Keratinocyte (primary cell): ENCODE measurements at regions not wholly inside any gene's neighbourhood (a gene's known extent, or its start where the extent isn't known, plus 50 kb on each side); places are given as distances from the start of the nearest gene placed in this dataset.
A peak's percentile ranks its signal among the peaks of the same experiment; 100 is the strongest.

Source experiments
- DNase-seq: peaks from one replicate; pipeline ENCODE4 v3.0.0-alpha.2; 2011; ENCODE audit warnings: low read depth, missing footprints, low spot score
- FAIRE-seq: peaks from 2 replicates; lab custom pipeline; 2011; peaks lifted over from hg19 to GRCh38; lab: Jason Lieb, UNC
- H2AFZ ChIP-seq: 2 replicates; pipeline ENCODE4 v1.6.0; 2012; ENCODE audit warnings: low read length, control low read depth, inconsistent platforms; ENCODE audit not compliant: control insufficient read depth
- H3K27ac ChIP-seq: 2 replicates; pipeline ENCODE4 v1.5.1; 2011; ENCODE audit warnings: low read length; ENCODE audit not compliant: control insufficient read depth, insufficient read depth
- H3K27me3 ChIP-seq: 3 replicates; pipeline ENCODE4 v1.6.0; 2011; ENCODE audit warnings: low read length; ENCODE audit not compliant: control insufficient read depth, insufficient read depth; ENCODE audit errors: extremely low read depth
- H3K36me3 ChIP-seq, 2 experiments: 2 replicates in 1 of 2; 3 replicates in 1 of 2; pipeline ENCODE4 v1.5.1; 2011; ENCODE audit warnings: low read length in 2 of 2, mild to moderate bottlenecking in 1 of 2; ENCODE audit not compliant: control insufficient read depth in 2 of 2, insufficient read depth in 2 of 2; ENCODE audit errors: extremely low read depth in 1 of 2
- H3K4me1 ChIP-seq: 3 replicates; pipeline ENCODE4 v1.5.1; 2011; ENCODE audit warnings: low read length; ENCODE audit not compliant: control insufficient read depth, insufficient read depth; ENCODE audit errors: extremely low read depth
- H3K4me2 ChIP-seq: 3 replicates; pipeline ENCODE4 v1.6.0; 2011; ENCODE audit warnings: low read depth, low read length; ENCODE audit not compliant: control insufficient read depth, insufficient read depth; ENCODE audit errors: extremely low read depth
- H3K4me3 ChIP-seq, 3 experiments: fragments of 200-600 bp in 1 of 3; sonication (generic) in 1 of 3; 2 replicates in 2 of 3; 3 replicates in 1 of 3; pipeline ENCODE4 v1.5.1; 2011 to 2016; ENCODE audit warnings: low read length in 3 of 3, mild to moderate bottlenecking in 3 of 3, control low read depth in 2 of 3, inconsistent platforms in 1 of 3, low read depth in 1 of 3, mixed read lengths in 1 of 3, mixed run types in 1 of 3, moderate library complexity in 1 of 3; ENCODE audit not compliant: control insufficient read depth in 2 of 3, insufficient read depth in 2 of 3; ENCODE audit errors: extremely low read depth in 1 of 3
- H3K79me2 ChIP-seq: 2 replicates; pipeline ENCODE4 v1.6.0; 2012; ENCODE audit warnings: low read length; ENCODE audit not compliant: control insufficient read depth, insufficient read depth
- H3K9ac ChIP-seq: 3 replicates; pipeline ENCODE4 v1.6.0; 2011; ENCODE audit warnings: low read length; ENCODE audit not compliant: control insufficient read depth, insufficient read depth; ENCODE audit errors: extremely low read depth
- H3K9me1 ChIP-seq: 3 replicates; pipeline ENCODE4 v1.6.0; 2011; ENCODE audit warnings: low read length; ENCODE audit not compliant: control insufficient read depth, insufficient read depth; ENCODE audit errors: extremely low read depth
- H3K9me3 ChIP-seq: 2 replicates; pipeline ENCODE4 v1.5.1; 2012; ENCODE audit warnings: low read depth, low read length; ENCODE audit not compliant: control insufficient read depth
- H4K20me1 ChIP-seq: 3 replicates; pipeline ENCODE4 v1.6.0; 2011; ENCODE audit warnings: low read length; ENCODE audit not compliant: control insufficient read depth, insufficient read depth; ENCODE audit errors: extremely low read depth
- EZH2 ChIP-seq: IDR thresholded peaks from one replicate; pipeline ENCODE4 v1.6.1; 2012; ENCODE audit warnings: inconsistent platforms, mild to moderate bottlenecking, low read length, moderate library complexity
- dilution Hi-C: fragments of 300-500 bp; cut with MboI; formaldehyde crosslinking; loops from one replicate; pipeline ENCODE4 v1.7.0; 2020; ENCODE audit warnings: low sequenced_read_pairs; ENCODE audit not compliant: extremely low pct_ligation_motif_present
- TF ChIP-seq, protein P1 (sequence below), 3 experiments: IDR thresholded peaks in 1 of 3; conservative IDR thresholded peaks in 1 of 3; optimal IDR thresholded peaks in 1 of 3; 2 replicates in 2 of 3; 3 replicates in 1 of 3; pipeline versions ENCODE3 to v1.5.1; 2011; ENCODE audit warnings: low read length in 3 of 3, mild to moderate bottlenecking in 3 of 3, moderate library complexity in 2 of 3, control low read depth in 1 of 3, inconsistent platforms in 1 of 3; ENCODE audit not compliant: insufficient read depth in 2 of 3; ENCODE audit errors: extremely low read depth in 1 of 3

DNA sequence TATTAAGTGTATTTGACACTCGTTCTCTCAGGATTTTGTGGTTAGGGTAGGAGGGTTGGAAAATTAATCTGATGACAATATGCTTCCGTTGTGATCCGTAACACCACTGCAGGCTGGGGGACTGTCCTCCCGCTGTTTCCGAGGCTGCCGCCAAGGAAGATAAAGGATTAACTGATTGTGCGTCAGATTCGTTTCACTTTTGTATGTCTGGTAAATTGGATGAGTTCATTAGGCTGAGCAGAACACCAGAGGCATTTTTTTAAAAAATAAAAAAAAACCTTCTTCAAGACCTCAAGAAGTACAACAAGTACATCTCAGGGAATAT, 486.7 kb upstream of the SALL1 start:
- no peak overlapping the region for H2AFZ ChIP-seq
- H3K9me3 ChIP-seq: no peaks in the 10 kb centered on the region
- H3K36me3 ChIP-seq: no peaks in the 10 kb centered on the region
- no peak overlapping the region for H3K9ac ChIP-seq
- no peak for FAIRE-seq
- no peak overlapping the region for H3K4me3 ChIP-seq
- H3K79me2 ChIP-seq: no peaks in the 10 kb centered on the region
- TF ChIP-seq EZH2: no peak
- TF ChIP-seq, protein P1, sequence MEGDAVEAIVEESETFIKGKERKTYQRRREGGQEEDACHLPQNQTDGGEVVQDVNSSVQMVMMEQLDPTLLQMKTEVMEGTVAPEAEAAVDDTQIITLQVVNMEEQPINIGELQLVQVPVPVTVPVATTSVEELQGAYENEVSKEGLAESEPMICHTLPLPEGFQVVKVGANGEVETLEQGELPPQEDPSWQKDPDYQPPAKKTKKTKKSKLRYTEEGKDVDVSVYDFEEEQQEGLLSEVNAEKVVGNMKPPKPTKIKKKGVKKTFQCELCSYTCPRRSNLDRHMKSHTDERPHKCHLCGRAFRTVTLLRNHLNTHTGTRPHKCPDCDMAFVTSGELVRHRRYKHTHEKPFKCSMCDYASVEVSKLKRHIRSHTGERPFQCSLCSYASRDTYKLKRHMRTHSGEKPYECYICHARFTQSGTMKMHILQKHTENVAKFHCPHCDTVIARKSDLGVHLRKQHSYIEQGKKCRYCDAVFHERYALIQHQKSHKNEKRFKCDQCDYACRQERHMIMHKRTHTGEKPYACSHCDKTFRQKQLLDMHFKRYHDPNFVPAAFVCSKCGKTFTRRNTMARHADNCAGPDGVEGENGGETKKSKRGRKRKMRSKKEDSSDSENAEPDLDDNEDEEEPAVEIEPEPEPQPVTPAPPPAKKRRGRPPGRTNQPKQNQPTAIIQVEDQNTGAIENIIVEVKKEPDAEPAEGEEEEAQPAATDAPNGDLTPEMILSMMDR (optimal IDR thresholded peaks at IDR 0.05 in 1 of 3, IDR thresholded peaks at IDR 0.05 in 1 of 3, conservative IDR thresholded peaks at IDR 0.05 in 1 of 3; ENCODE audit: extremely low read depth in 1 of 3, insufficient read depth in 2 of 3, low read length in 3 of 3): no peak
- dilution Hi-C loops: no loop called here
- H3K4me1 ChIP-seq: peaks cover 24% of the 10 kb centered on the region
- peak; percentile 33 for DNase-seq
- peak overlapping the region; percentile 64 for H3K27ac ChIP-seq
- H3K27me3 ChIP-seq: no peaks in the 10 kb centered on the region
- no peaks in the 10 kb centered on the region for H3K9me1 ChIP-seq
- H4K20me1 ChIP-seq: no peaks in the 10 kb centered on the region
- H3K4me2 ChIP-seq: peak overlapping the region; percentile 63

DNA sequence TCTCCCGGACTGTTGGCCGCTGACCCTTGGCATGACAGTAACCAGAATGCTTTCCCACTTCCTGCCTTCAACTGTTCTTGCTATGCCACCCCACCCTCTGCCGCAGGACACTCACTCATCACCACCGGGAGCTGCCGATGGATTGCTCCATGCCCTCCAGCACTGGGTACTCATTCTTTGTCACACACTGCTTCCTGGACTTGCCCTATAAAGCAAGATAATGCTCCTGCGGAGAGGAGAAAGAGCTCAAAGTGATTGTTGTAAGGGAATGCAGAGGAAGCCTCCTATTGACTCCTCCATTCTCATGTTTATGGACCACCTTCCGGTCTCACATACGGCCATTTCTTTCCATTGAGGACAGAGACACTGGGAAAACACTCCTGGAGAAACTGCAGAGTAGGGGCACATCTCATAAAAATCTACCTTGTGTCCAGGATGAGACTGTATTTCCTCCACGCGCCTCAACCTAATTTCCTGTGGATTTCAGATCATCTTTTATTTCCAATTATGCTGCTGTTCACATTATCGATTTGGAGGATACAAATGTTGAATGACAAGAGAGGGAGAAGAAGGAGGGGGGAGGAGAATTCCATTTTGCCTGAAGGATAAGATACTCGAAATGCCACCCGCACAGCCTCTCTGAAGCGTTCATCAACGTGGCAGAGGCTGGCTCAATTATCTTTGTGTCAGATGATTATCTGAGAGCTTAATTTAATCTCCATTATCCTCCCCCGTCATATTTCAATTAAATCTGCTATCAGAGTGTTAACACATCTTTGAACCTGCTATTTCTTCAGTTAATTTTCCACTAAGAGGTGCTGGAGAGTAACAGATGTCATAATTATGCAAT, 486.1 kb upstream of the SALL1 start:
- Histone ChIP-seq H3K4me2 (peak overlapping the region; percentile 63), H4K20me1 (no peaks in the 10 kb centered on the region), H3K36me3 (no peaks in the 10 kb centered on the region), H3K9me1 (no peaks in the 10 kb centered on the region), H3K9ac (peak overlapping the region; percentile 10), H3K9me3 (no peaks in the 10 kb centered on the region), H3K4me3 (peak overlapping the region in 2 of 3 experiments; percentile 19 to 27), H3K79me2 (no peaks in the 10 kb centered on the region), H3K4me1 (peaks cover 24% of the 10 kb centered on the region), H2AFZ (peak overlapping the region; percentile 75), H3K27ac (peak overlapping the region; percentile 64), H3K27me3 (no peaks in the 10 kb centered on the region)
- DNase-seq: peak; percentile 73
- TF ChIP-seq, protein P1 (optimal IDR thresholded peaks at IDR 0.05 in 1 of 3, IDR thresholded peaks at IDR 0.05 in 1 of 3, conservative IDR thresholded peaks at IDR 0.05 in 1 of 3; ENCODE audit: extremely low read depth in 1 of 3, insufficient read depth in 2 of 3, low read length in 3 of 3): no peak
- no peak for TF ChIP-seq EZH2
- peak; percentile 99 for FAIRE-seq
- dilution Hi-C loops: no loop called here
